Activated naive CD4-positive, alpha-beta T cell treated with anti-CD3 and anti-CD28 coated beads, Interleukin-2, amount 10 ng/mL, durations not matched to agents 7 days and 5 days (primary cell): ENCODE measurements at regions not wholly inside any gene's neighbourhood (a gene's known extent, or its start where the extent isn't known, plus 50 kb on each side); places are given as distances from the start of the nearest gene placed in this dataset.
"Not testable (repeated sequence)": the region's sequence is repeated elsewhere in the genome, so short reads cannot be mapped to it uniquely, and the experiment has no call there.

Experiments used
- CTCF ChIA-PET: fragments of 350-600 bp; sonication (Branson Sonifier 250); formaldehyde crosslinking; loops from one replicate; lab custom pipeline; 2021; ENCODE audit warnings: antibody characterized with exemption; lab: Charles Lee
- DNase-seq: peaks from one replicate; pipeline ENCODE4 v3.0.0-alpha.2; 2020
- H3K27ac Mint-ChIP-seq: one replicate; pipeline ENCODE4 v1.8.0; 2021; ENCODE audit warnings: mild to moderate bottlenecking, moderate library complexity, mixed read lengths
- H3K27me3 Mint-ChIP-seq: one replicate; pipeline ENCODE4 v1.8.0; 2021; ENCODE audit warnings: mild to moderate bottlenecking, mixed read lengths
- H3K36me3 Mint-ChIP-seq: one replicate; pipeline ENCODE4 v1.8.0; 2021; ENCODE audit warnings: mixed read lengths
- H3K4me1 Mint-ChIP-seq: one replicate; pipeline ENCODE4 v1.8.0; 2021; ENCODE audit warnings: mixed read lengths
- H3K4me3 Mint-ChIP-seq: one replicate; pipeline ENCODE4 v1.8.0; 2021; ENCODE audit warnings: mild to moderate bottlenecking, moderate library complexity, mixed read lengths
- H3K9me3 Mint-ChIP-seq: one replicate; pipeline ENCODE4 v1.8.0; 2021; ENCODE audit warnings: mixed read lengths

DNA sequence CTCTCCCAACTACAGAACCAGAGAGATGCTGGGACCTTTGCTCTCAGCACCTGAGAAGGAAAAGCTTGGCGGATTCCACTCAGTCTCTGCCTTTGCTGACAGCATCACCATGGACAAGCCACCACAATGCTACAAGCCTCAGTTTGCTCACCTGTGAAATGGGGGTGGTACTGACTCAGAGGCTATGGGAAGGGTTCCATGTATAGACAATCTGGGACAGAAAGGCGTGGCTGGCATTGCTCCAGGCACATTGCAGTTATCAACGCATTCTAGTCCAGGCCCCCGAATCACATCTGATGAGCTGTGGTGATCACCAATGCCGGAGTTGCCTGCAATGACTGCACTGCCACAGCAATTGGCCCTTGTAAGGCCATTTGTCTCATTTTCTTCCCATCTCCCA is 72.6 kb downstream of the ISX start:
- CTCF ChIA-PET = interaction anchor here (2.5 kb wide), 1 partner anchor 12 kb away, joined by 11 read pairs; no protein-coding TSS in a partner anchor
- Mint-ChIP-seq H3K4me3 (no peak overlapping the region), H3K4me1 (peaks cover 5% of the 10 kb centered on the region), H3K27me3 (peaks cover 25% of the 10 kb centered on the region), H3K9me3 (no peaks in the 10 kb centered on the region), H3K27ac (no peak overlapping the region), H3K36me3 (no peaks in the 10 kb centered on the region)
- DNase-seq = no peak

DNA sequence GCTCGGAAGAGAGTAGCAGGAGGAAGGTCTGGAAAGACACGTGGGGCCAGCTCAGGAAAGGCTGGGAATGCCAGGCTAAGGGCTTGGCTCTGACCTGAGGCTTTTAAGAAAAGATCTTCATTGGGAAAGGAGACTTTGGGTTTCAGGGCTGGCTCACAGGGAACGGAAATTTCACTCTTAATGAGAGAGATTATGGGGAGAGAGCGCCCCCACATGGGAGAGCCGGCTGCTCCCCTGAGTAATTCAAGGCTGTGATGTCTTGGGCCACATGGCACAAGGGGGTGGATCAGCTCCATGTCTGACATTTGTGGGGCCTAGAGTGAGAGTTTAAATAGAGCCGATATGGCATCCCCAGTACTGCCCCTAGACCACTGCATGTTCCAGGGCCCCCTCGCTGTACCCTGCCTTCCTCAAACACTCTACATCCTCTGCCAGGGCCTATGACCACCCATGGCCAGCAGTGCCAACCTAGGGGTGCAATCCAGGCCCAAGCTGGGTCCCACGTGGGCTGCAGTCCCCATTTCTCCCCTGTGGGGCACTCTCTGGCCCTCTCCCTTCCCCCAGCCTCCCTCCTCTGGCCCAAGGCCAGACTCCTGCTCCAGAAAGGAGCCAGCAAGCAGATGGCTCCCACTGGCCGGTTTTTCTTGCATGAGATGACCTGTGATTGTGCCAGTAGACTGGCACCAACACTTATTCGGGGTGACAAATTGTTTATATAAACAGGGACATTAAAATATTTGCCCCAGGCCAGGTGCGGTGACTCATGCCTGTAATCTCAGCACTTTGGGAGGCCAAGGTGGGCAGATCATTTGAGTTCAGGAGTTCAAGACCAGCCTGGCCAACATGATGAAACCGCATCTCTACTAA is 75.2 kb downstream of the ISX start:
- DNase-seq = no peak
- Mint-ChIP-seq H3K27ac (no peak overlapping the region), H3K9me3 (no peaks in the 10 kb centered on the region), H3K27me3 (peaks cover 4% of the 10 kb centered on the region), H3K4me3 (no peak overlapping the region), H3K4me1 (no peaks in the 10 kb centered on the region), H3K36me3 (no peaks in the 10 kb centered on the region)
- CTCF ChIA-PET = interaction anchor here (1.5 kb wide), 1 partner anchor 9 kb away, joined by 9 read pairs; no protein-coding TSS in a partner anchor

DNA sequence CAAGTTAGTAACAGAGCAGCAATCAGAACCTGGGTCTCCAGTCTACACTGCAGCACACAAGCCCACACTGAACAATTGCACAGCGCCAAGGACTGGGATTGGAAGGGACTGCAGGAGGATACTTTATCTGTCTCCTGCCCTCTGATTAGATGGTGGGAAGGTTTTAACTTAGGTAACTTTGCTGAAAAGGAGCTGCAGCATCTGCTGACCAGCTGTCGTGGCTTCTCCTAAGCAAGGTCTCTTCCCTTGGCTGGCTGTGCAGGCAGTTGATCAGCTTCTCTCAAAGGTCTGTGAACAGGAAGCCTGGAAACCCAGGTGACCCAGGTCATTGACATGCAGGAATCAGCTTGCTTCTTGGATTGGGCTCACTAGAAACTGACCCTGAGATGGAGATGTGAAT is 82.4 kb downstream of the ISX start:
- no peak overlapping the region for H3K27ac Mint-ChIP-seq
- no peaks in the 10 kb centered on the region for H3K36me3 Mint-ChIP-seq
- H3K9me3 Mint-ChIP-seq = no peaks in the 10 kb centered on the region
- H3K4me3 Mint-ChIP-seq = no peak overlapping the region
- no peak for DNase-seq
- CTCF ChIA-PET = interaction anchor here (0.7 to 1.1 kb wide), 2 partner anchors 26 to 64 kb away, joined by 3 read pairs; no protein-coding TSS in a partner anchor
- H3K27me3 Mint-ChIP-seq = peaks cover 7% of the 10 kb centered on the region
- H3K4me1 Mint-ChIP-seq = no peaks in the 10 kb centered on the region

DNA sequence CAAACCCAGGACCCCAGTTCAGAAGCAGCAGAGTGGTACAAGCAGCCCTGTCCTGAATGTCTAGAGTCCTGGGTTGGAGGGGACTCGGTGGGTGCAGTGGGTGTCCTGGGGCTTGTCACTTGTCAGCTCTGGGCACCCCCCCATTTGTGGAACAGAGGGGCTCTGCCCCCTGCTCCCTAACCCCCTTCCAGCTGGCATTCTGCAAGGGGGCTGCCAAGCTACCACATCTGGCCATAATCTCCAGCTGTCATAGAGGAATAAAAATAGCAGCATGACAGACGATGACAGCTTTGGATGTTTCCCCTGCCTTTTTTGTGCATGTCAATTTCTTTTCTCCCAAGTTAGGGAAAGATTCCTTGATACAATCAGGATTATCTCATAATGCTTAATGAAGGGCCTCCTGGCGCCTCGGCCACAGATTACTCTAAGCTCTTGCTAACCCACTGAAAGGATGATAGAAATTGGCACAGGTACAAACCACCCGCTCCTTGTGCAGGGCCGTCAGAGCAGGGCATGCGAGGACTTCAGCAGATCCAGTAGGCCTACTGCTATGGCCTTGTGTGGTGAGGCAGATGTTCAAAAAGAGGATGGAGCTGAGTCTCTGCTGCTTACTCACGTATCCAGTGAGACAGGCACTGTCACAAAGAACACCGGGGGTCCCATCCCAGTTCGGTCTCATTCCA is 83.0 kb downstream of the ISX start:
- CTCF ChIA-PET = interaction anchor here (0.7 to 1.1 kb wide), 2 partner anchors 26 to 65 kb away, joined by 3 read pairs; no protein-coding TSS in a partner anchor
- no peak for DNase-seq
- Mint-ChIP-seq H3K4me1 (no peaks in the 10 kb centered on the region), H3K36me3 (no peaks in the 10 kb centered on the region), H3K4me3 (no peak overlapping the region), H3K9me3 (no peaks in the 10 kb centered on the region), H3K27me3 (peaks cover 11% of the 10 kb centered on the region), H3K27ac (no peak overlapping the region)

DNA sequence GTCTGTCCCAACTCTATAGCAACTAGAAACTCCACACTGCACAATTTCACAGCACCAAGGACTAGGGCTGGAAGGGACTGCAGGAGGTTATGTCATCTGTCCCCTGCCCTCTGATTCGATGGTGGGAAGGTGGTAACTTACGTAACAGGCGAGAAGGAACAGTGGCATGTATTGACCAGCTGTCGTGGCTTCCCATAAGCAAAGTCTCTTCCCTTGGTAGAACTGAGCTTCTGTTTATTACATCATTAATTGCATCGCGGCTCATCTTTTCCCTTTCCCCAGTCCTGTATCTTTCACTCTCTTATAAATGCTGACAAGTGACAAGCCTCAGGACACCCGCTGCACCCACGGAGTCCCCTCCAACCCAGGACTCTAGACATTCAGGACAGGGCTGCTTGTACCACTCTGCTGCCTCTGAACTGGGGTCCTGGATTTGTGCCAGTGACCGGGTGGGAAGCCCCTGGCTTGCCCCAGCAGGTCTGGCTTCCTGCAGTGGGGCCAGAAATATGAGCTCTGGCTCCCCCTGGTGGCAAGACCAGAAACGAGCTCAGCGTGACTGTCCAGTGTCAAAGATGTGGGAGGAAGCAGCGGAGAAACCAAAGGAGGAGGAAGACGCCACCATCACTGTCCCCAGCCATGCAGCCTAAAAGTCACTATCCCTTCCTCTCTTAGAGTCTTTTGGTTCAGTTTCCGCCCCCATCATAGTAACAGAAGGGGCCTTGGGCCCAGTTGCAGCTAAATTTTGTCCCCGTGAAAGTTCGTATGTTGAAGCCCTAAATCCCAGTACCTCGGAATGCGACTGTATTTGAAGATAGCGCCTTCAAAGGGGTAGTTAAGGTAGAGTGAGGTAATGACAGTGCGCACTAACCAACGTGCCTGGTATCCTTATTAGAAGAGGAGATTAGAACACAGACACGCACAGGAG is 84.5 kb downstream of the ISX start:
- Mint-ChIP-seq H3K36me3 (no peaks in the 10 kb centered on the region), H3K4me3 (no peak overlapping the region), H3K27me3 (peaks cover 24% of the 10 kb centered on the region), H3K27ac (no peak overlapping the region), H3K4me1 (no peaks in the 10 kb centered on the region), H3K9me3 (no peaks in the 10 kb centered on the region)
- CTCF ChIA-PET = interaction anchor here (0.7 to 1.9 kb wide), 19 partner anchors 9 to 736 kb away, joined by 3 to 11 read pairs (median 4); no protein-coding TSS in a partner anchor
- DNase-seq = peak; percentile 69

DNA sequence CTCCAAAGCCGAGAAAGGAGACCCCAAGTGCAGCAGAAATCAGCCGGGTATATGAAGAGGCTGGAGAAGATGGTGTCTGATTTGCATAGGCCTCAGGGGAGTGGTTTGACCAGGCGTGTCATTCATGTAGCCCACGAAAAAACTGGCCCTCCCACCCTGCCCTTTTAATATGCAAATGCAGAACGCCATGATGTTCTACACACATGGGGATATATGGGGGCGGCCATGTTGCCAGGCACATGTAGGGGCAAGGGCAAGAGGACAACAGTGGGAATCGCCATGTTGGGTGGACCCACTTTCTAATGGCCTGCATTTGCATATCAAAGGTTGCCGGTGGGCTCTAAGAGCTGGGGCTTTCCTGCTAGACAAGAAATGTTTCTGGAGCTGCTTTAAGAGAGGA is 86.4 kb downstream of the ISX start:
- Mint-ChIP-seq H3K27ac (no peak overlapping the region), H3K36me3 (no peaks in the 10 kb centered on the region), H3K4me1 (no peaks in the 10 kb centered on the region), H3K9me3 (no peaks in the 10 kb centered on the region), H3K4me3 (no peak overlapping the region), H3K27me3 (peaks cover 30% of the 10 kb centered on the region)
- CTCF ChIA-PET = interaction anchor here (1.6 kb wide), 1 partner anchor 79 kb away, joined by 5 read pairs; no protein-coding TSS in a partner anchor
- no peak for DNase-seq

DNA sequence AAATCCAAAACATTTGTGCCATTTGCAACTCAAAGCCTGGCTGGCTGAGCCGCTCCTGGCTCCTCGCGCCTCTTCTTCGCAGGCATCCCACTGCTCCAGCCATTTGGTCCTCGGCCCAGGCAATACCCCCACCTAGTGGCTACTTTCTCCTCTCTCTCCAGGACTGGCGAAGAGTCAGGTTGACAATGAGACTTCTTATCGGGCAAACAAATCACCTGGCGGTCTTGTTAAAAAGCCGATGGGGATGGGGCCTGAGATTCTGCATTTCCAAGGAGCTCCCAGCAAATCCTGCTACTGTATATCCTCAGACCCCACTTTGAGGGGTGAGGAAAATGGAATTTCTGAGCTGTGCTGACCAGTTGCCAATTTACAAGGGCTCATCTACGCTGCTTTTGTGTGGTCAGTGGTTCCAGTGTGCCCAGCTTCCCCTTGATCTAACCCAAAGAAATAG is 89.0 kb downstream of the ISX start:
- H3K27ac Mint-ChIP-seq = no peak overlapping the region
- no peaks in the 10 kb centered on the region for H3K4me1 Mint-ChIP-seq
- no peaks in the 10 kb centered on the region for H3K9me3 Mint-ChIP-seq
- H3K4me3 Mint-ChIP-seq = no peak overlapping the region
- peak; percentile 46 for DNase-seq
- H3K36me3 Mint-ChIP-seq = no peaks in the 10 kb centered on the region
- peaks cover 34% of the 10 kb centered on the region for H3K27me3 Mint-ChIP-seq
- CTCF ChIA-PET = interaction anchor here (2.0 kb wide), 1 partner anchor 77 kb away, joined by 9 read pairs; no protein-coding TSS in a partner anchor

DNA sequence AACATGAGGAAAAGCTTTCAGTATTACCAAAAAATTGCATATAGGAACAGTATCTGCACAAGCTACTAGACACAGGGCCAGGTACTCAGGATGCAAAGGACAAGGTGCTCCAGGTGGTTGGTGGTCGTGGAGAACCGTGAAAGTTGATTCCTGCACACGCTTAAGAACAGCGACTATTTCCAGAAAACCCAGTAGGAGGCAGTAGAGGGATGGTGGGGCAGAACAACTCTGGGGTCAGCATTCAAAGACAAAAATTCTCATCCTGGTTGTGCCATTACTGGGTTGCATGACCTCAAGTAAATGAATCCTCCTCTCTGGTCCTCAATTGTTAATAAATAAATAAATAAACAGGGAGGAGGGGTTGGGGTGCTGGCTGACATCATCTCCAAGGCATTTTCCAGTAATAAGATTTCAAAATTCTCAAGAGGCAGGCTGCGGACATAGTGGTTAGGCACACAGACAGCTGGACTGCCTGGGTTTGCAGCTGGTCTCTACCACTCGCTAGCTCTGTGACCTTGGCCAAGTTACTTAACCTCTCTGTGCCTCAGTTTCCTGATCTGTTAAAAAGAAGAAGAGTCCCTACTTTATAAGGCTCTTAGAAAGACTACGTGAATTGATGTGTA is 89.6 kb downstream of the ISX start:
- DNase-seq = no peak
- Mint-ChIP-seq H3K27me3 (peaks cover 32% of the 10 kb centered on the region), H3K4me3 (no peak overlapping the region), H3K27ac (no peak overlapping the region), H3K36me3 (no peaks in the 10 kb centered on the region), H3K4me1 (no peaks in the 10 kb centered on the region), H3K9me3 (no peaks in the 10 kb centered on the region)
- CTCF ChIA-PET = interaction anchor here (2.0 kb wide), 1 partner anchor 76 kb away, joined by 9 read pairs; no protein-coding TSS in a partner anchor

DNA sequence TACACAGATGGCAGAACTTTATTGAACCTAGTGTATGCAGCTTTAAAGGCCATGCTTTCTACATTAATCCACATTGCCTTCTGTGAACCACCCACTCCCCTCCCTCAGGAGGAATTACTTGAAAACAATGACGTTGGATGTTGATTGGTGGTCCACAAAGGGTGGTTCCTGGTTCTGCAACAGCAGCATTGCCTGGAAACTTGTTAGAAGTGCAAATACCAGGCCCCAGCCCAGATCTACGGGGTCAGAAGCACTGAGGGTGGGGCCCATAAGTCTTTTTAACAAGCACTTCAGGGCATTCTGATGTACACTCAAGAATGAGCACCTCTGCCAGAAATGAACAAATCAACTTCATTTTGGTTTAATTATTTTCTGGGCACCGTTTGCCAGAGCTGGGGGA is 91.0 kb downstream of the ISX start:
- CTCF ChIA-PET = no interaction called here
- H3K4me1 Mint-ChIP-seq = no peaks in the 10 kb centered on the region
- DNase-seq = no peak
- no peaks in the 10 kb centered on the region for H3K9me3 Mint-ChIP-seq
- H3K4me3 Mint-ChIP-seq = no peak overlapping the region
- H3K27ac Mint-ChIP-seq = no peak overlapping the region
- peaks cover 30% of the 10 kb centered on the region for H3K27me3 Mint-ChIP-seq
- no peaks in the 10 kb centered on the region for H3K36me3 Mint-ChIP-seq

DNA sequence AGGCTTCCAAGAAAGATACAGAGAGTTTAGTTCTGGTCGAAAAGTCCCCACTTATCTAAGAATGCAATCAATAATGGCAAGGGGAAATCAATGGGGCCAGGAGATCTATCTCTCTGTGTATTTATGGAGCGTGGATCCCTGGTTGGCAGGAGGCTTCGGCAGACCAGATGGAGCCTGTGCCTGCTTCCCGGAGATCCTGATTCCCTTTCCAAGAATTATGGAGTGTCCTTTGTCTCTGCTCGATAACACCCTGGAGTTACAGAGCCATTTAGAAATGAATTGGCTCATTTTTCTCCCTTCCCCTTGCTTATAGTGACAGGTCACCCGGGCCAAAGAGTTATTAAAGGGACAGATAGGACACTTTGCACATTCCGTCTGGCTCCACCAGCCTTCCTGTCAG is 92.4 kb downstream of the ISX start:
- Mint-ChIP-seq H3K36me3 (no peaks in the 10 kb centered on the region), H3K27ac (no peak overlapping the region), H3K9me3 (no peaks in the 10 kb centered on the region), H3K4me3 (no peak overlapping the region), H3K27me3 (peaks cover 33% of the 10 kb centered on the region), H3K4me1 (no peaks in the 10 kb centered on the region)
- no peak for DNase-seq
- CTCF ChIA-PET = interaction anchor here (1.6 kb wide), 1 partner anchor 73 kb away, joined by 3 read pairs; no protein-coding TSS in a partner anchor

DNA sequence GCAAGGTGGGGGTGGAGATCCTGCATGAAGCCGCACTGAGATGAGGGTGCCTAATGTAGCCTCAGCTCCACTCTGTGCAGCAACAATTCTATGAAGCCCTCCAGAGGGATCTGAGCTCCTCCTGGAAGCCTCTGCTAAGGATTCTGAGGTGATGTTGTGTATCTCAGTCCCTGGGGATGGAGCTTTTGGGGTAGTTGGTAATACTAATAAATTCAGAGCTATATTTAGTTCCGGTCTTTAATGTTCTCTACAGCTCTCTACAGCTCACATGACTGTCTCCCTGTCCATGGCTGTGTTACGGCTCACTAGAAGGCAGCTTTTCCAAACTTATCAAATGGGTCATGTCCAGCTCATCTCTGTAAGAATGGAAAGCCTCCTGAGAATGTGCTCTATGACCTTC is 93.4 kb downstream of the ISX start:
- DNase-seq = no peak
- no peaks in the 10 kb centered on the region for H3K36me3 Mint-ChIP-seq
- CTCF ChIA-PET = interaction anchor here (0.6 to 1.6 kb wide), 3 partner anchors 9 to 72 kb away, joined by 3 to 6 read pairs (median 3); no protein-coding TSS in a partner anchor
- no peaks in the 10 kb centered on the region for H3K4me1 Mint-ChIP-seq
- H3K4me3 Mint-ChIP-seq = no peak overlapping the region
- H3K9me3 Mint-ChIP-seq = no peaks in the 10 kb centered on the region
- H3K27ac Mint-ChIP-seq = no peak overlapping the region
- peaks cover 27% of the 10 kb centered on the region for H3K27me3 Mint-ChIP-seq

DNA sequence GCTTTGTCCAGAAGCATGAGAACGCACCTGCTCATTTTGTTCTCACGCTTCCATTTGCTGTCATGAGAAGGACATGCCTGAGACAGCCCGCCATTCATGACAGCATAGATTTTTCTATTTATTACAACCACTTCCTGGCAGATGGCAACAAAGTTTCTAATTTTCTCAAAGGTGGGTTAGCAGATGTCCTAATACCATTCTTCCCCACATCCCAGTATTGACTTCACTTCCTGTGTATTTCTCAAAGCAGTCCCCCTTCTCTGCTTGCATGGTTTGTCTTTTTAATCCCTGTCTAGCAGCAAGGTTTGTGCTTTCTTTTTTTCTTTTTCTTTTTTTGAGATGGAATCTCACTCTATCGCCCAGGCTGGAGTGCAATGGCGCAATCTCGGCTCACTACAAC is 94.3 kb downstream of the ISX start:
- Mint-ChIP-seq H3K4me1 (no peaks in the 10 kb centered on the region), H3K4me3 (no peak overlapping the region), H3K27ac (no peak overlapping the region), H3K36me3 (no peaks in the 10 kb centered on the region), H3K9me3 (no peaks in the 10 kb centered on the region), H3K27me3 (peaks cover 17% of the 10 kb centered on the region)
- no peak for DNase-seq
- CTCF ChIA-PET = interaction anchor here (1.2 kb wide), 1 partner anchor 1577 kb away, joined by 3 read pairs; no protein-coding TSS in a partner anchor

DNA sequence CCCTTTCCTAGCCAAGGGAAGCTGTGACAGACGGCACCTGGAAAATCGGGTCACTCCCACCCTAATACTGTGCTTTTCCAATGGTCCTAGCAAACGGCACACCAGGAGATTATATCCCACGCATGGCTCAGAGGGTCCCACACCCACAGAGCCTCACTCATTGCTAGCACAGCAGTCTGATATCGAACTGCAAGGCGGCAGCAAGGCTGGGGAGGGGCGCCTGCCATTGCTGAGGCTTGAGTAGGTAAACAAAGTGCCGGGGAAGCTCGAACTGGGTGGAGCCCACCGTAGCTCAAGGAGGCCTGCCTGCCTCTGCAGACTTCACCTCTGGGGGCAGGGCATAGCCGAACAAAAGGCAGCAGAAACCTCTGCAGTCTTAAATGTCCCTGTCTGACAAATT is 91.4 kb upstream of the HMGXB4 start:
- H3K27ac Mint-ChIP-seq, H3K9me3 Mint-ChIP-seq, DNase-seq, H3K4me1 Mint-ChIP-seq, H3K4me3 Mint-ChIP-seq, H3K36me3 Mint-ChIP-seq, CTCF ChIA-PET: not testable (repeated sequence)
- H3K27me3 Mint-ChIP-seq = peaks cover 11% of the 10 kb centered on the region
